ENCODE measurements at regions not wholly inside any gene's neighbourhood (a gene's known extent, or its start where the extent isn't known, plus 50 kb on each side); places are given as distances from the start of the nearest gene placed in this dataset.

GRCh38 chr18:48477348-48477747 lies 61.5 kb upstream of the CTIF start:
- TF ChIP-seq CTCF (IDR thresholded peaks at IDR 0.05) (no peak), SIN3A (IDR thresholded peaks at IDR 0.05; ENCODE audit: borderline replicate concordance, insufficient read depth, low read depth, low read length) (no peak), REST (IDR thresholded peaks at IDR 0.05; ENCODE audit: insufficient read depth in 1 of 2, low read depth in 2 of 2, low read length in 1 of 2) (no peak), POLR2AphosphoS5 (IDR thresholded peaks at IDR 0.05; ENCODE audit: low read depth, low read length) (no peak)

All from Panc1 (cell line).